Peyer's patch (tissue), 4 donors: ENCODE measurements at regions not wholly inside any gene's neighbourhood (a gene's known extent, or its start where the extent isn't known, plus 50 kb on each side); places are given as distances from the start of the nearest gene placed in this dataset.
"Not testable (repeated sequence)": the region's sequence is repeated elsewhere in the genome, so short reads cannot be mapped to it uniquely, and the experiment has no call there.

Experiments
- DNase-seq, 3 donors: peaks; one replicate each; pipeline ENCODE4 v3.0.0-alpha.2; 2017 to 2019
- H3K27ac ChIP-seq, 4 donors: fragments of 200-600 bp; sonication (generic); one replicate each; pipeline ENCODE4 v1.5.1; 2016 to 2019
- H3K27me3 ChIP-seq, 2 donors: fragments of 200-600 bp; sonication (generic); one replicate each; pipeline ENCODE4 v1.5.1; 2019
- H3K36me3 ChIP-seq, 3 donors: fragments of 200-600 bp; sonication (generic); one replicate each; pipeline ENCODE4 v1.5.1; 2016 to 2019
- H3K4me1 ChIP-seq, 4 donors: fragments of 200-600 bp; sonication (generic); one replicate each; pipeline ENCODE4 v1.5.1; 2016 to 2019
- H3K4me3 ChIP-seq, 4 donors: fragments of 200-600 bp; sonication (generic); 1 replicate in 3 of 4; 2 replicates in 1 of 4; pipeline ENCODE4 v1.5.1; 2016 to 2019; ENCODE audit warnings: mild to moderate bottlenecking in 1 of 4
- H3K9me3 ChIP-seq, 4 donors: fragments of 200-600 bp; sonication (generic); one replicate each; pipeline ENCODE4 v1.5.1; 2016 to 2019; ENCODE audit warnings: mild to moderate bottlenecking in 1 of 4
- POLR2A ChIP-seq, 2 donors: fragments of 450-650 bp; IDR thresholded peaks; one replicate each; pipeline ENCODE4 v1.5.1; 2017; ENCODE audit warnings: antibody characterized with exemption in 2 of 2, mild to moderate bottlenecking in 2 of 2, moderate library complexity in 2 of 2
- TF ChIP-seq, protein P1 (sequence below), 6 experiments: fragments of 450-650 bp in 4 of 6; fragments of 200-600 bp in 2 of 6; sonication (generic) in 1 of 6; IDR thresholded peaks; one replicate each; pipeline ENCODE4 v1.5.1; 2017 to 2019; ENCODE audit warnings: antibody characterized with exemption in 6 of 6, mild to moderate bottlenecking in 3 of 6, moderate library complexity in 1 of 6

DNA sequence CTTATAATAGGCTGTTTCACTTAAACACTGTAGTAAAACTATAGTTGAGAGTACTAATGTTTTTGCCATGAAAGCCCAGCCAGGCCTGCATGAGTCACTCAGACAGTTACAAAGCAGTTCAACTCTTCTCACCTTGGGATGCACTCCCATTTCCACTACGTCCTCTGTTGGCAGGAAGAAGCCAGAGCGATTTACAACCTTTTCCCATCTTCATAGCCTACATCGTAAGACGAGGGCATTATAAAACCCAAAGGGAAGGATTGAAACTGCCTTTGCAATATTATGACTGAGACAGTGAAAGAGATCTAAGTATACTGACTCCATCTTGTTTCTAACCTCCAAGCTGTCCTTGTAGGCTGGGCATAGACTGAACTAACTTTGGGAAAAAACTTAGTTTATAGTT is 71.8 kb upstream of the CSF1 start:
- no peaks in the 10 kb centered on the region for H3K9me3 ChIP-seq
- H3K27ac ChIP-seq: no peak overlapping the region
- no peak for TF ChIP-seq POLR2A (IDR thresholded peaks at IDR 0.05)
- TF ChIP-seq, protein P1, sequence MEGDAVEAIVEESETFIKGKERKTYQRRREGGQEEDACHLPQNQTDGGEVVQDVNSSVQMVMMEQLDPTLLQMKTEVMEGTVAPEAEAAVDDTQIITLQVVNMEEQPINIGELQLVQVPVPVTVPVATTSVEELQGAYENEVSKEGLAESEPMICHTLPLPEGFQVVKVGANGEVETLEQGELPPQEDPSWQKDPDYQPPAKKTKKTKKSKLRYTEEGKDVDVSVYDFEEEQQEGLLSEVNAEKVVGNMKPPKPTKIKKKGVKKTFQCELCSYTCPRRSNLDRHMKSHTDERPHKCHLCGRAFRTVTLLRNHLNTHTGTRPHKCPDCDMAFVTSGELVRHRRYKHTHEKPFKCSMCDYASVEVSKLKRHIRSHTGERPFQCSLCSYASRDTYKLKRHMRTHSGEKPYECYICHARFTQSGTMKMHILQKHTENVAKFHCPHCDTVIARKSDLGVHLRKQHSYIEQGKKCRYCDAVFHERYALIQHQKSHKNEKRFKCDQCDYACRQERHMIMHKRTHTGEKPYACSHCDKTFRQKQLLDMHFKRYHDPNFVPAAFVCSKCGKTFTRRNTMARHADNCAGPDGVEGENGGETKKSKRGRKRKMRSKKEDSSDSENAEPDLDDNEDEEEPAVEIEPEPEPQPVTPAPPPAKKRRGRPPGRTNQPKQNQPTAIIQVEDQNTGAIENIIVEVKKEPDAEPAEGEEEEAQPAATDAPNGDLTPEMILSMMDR (IDR thresholded peaks at IDR 0.05): no peak
- H3K4me3 ChIP-seq: no peak overlapping the region
- no peaks in the 10 kb centered on the region for H3K27me3 ChIP-seq
- DNase-seq: no peak
- no peaks in the 10 kb centered on the region for H3K4me1 ChIP-seq
- no peaks in the 10 kb centered on the region for H3K36me3 ChIP-seq

- H3K36me3 ChIP-seq: no peaks in the 10 kb centered on the region
- no peaks in the 10 kb centered on the region for H3K4me1 ChIP-seq
- H3K9me3 ChIP-seq: no peaks in the 10 kb centered on the region
- no peak for DNase-seq
- no peak for TF ChIP-seq POLR2A (IDR thresholded peaks at IDR 0.05)
- H3K27ac ChIP-seq: no peak overlapping the region
- no peak overlapping the region for H3K4me3 ChIP-seq
- H3K27me3 ChIP-seq: no peaks in the 10 kb centered on the region
Observed at GRCh38 chr1:109837852-109838570, 72.6 kb upstream of the CSF1 start.

DNA sequence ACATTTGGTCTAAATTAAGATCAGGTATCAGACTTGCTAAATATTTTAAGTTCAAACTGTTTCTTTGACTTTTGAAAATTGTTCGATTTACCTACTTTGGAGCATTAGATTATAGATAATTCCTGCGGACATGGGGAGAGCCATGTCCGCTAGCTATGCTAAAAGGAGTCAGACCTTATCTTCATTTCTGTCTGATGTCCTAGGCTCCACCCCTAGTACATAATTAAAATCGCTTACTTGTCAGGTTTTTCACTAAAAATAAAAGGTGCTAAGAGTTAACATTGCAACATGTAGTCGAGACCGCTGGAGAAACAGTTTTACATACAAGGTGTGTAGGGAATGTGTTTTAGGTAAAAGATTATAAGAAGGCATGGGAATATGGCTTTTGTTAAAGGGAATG is 71.9 kb upstream of the EPS8L3 start:
- not testable (repeated sequence) for H3K27ac ChIP-seq, H3K9me3 ChIP-seq, H3K4me3 ChIP-seq, H3K36me3 ChIP-seq, DNase-seq, H3K4me1 ChIP-seq, H3K27me3 ChIP-seq

- Histone ChIP-seq H3K27ac (no peak overlapping the region), H3K36me3 (no peaks in the 10 kb centered on the region), H3K27me3 (no peaks in the 10 kb centered on the region), H3K4me1 (no peaks in the 10 kb centered on the region), H3K9me3 (no peaks in the 10 kb centered on the region), H3K4me3 (no peak overlapping the region)
- DNase-seq: no peak
- TF ChIP-seq POLR2A (IDR thresholded peaks at IDR 0.05): no peak
- TF ChIP-seq, protein P1 (IDR thresholded peaks at IDR 0.05): no peak
Observed at GRCh38 chr1:109834951-109835350, 71.2 kb upstream of the EPS8L3 start.

DNA sequence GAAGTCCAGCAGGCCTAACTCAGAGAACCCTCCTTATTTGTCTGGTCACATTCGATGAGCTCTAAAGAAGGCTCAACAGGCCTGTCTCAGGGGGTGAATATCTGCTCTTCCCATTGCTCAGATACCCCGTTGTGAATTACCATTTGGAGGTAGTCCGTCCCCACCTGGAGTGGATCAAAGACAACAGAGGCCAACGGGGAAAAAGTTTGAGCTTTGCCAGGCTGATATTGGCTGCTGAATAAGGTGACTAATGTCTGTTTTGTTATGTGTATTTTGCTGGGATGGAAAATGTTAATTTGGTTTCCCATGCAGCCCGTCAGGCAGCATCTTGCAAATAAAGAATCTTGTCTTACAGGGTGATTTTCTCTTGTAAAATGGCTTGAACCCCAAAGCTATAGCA is 69.2 kb upstream of the EPS8L3 start:
- H3K27ac ChIP-seq: no peak overlapping the region
- H3K4me3 ChIP-seq: no peak overlapping the region
- TF ChIP-seq, protein P1 (IDR thresholded peaks at IDR 0.05): no peak
- TF ChIP-seq POLR2A (IDR thresholded peaks at IDR 0.05): no peak
- H3K36me3 ChIP-seq: no peaks in the 10 kb centered on the region
- H3K9me3 ChIP-seq: no peaks in the 10 kb centered on the region
- H3K27me3 ChIP-seq: no peaks in the 10 kb centered on the region
- no peak for DNase-seq
- H3K4me1 ChIP-seq: no peaks in the 10 kb centered on the region

DNA sequence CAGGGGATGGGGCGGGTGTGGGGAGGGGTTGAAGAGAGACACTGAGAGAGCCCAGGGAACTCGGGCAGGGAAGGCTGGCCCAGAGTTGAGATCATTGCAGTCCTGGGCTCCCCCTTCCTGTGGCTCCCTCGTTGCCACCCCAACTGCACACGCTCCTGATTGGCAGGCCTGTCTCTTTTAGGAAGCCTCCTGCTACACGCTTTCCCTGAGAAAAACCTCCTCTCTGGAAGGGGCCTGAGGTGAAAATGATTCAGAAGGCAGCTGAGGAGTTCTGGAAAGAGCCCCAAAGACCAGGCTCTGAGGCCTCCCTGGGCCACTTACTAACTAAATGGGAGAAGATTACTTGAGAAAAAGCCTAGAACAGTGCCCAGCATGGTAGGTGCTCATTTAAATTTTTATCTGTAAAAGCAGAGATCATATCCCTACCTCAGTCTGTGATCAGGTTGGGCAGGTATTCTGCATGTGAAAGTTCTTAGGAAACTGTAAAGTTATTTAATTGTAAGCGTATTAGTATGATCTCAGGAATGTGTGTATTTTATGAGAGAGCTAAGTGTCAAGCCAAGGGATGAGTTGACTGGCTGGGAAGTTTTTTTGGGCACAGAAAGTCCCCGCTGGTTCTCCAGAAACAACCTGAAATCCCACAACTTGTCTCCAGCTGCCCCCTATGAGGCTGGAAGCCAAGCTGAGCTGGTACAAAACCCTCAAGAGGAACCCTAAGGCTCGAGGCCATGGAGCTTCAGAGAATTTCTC is 65.2 kb upstream of the EPS8L3 start:
- Histone ChIP-seq H3K36me3 (no peaks in the 10 kb centered on the region), H3K27me3 (no peaks in the 10 kb centered on the region), H3K4me3 (no peak overlapping the region), H3K9me3 (no peaks in the 10 kb centered on the region), H3K27ac (no peak overlapping the region), H3K4me1 (peaks cover 0 to 4% (median 2%) of the 10 kb centered on the region in 4 donors)
- TF ChIP-seq, protein P1 (IDR thresholded peaks at IDR 0.05): no peak
- no peak for TF ChIP-seq POLR2A (IDR thresholded peaks at IDR 0.05)
- DNase-seq: no peak
